ENCODE measurements at regions not wholly inside any gene's neighbourhood (a gene's known extent, or its start where the extent isn't known, plus 50 kb on each side); places are given as distances from the start of the nearest gene placed in this dataset. TPM values are rescaled to one million over a fixed set of nuclear protein-coding genes. Genes with fewer than 3 reads are reported as not detected.

DNA sequence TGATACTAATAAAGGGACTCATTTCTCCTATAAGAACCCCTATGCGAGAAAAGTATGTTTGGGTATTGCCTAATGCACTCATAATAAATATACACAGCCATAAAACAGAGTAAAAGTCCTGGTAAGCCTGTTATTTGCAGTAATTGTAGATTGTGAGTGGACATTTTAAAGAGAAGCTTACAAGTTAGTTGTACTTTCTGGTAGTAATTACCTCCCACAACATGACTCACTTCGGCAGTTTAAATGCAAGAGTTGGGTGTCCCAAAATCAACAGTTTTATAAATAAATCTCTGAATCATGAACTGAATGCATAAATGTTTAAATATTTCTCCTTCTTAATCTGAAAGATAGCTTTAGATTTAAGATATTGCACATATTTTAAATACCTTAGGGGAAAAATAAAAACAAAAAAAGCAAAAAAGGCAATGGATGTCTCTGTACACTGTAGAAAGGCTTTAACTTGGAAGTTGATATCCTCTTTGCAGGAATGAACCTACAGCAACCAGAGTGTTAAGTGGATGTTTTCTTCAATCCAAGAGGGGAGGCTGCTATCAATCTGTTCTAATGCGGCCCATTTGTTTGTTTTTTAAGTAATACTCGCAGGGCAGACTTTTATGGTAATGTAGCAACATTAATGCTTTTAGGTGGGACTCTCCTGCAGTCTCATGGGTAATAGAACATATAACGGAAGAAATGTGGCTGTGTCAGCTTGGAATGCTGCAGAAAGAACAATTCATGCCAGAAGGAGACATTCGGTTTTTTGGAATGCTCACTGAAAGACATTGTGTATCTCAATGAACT is 57.3 kb upstream of the ZEB1 start:
- Histone ChIP-seq H3K27me3 (no peaks in the 10 kb centered on the region), H3K27ac (no peak overlapping the region), H3K4me3 (no peak overlapping the region), H3K9me3 (no peaks in the 10 kb centered on the region), H3K4me1 (ENCODE audit: insufficient read depth) (peaks cover 9% of the 10 kb centered on the region), H3K36me3 (no peaks in the 10 kb centered on the region)
- 6 to 11% (median 8%) methylated on average over 6 of the region's 6 CpGs for WGBS, 3 donors
- intact Hi-C loops (cut with DNase I) = no loop called here
- DNase-seq = no peak
- TF ChIP-seq POLR2A (IDR thresholded peaks at IDR 0.05) (no peak), EP300 (IDR thresholded peaks at IDR 0.05) (no peak)
- TF ChIP-seq, protein P1, sequence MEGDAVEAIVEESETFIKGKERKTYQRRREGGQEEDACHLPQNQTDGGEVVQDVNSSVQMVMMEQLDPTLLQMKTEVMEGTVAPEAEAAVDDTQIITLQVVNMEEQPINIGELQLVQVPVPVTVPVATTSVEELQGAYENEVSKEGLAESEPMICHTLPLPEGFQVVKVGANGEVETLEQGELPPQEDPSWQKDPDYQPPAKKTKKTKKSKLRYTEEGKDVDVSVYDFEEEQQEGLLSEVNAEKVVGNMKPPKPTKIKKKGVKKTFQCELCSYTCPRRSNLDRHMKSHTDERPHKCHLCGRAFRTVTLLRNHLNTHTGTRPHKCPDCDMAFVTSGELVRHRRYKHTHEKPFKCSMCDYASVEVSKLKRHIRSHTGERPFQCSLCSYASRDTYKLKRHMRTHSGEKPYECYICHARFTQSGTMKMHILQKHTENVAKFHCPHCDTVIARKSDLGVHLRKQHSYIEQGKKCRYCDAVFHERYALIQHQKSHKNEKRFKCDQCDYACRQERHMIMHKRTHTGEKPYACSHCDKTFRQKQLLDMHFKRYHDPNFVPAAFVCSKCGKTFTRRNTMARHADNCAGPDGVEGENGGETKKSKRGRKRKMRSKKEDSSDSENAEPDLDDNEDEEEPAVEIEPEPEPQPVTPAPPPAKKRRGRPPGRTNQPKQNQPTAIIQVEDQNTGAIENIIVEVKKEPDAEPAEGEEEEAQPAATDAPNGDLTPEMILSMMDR (IDR thresholded peaks at IDR 0.05) = no peak

DNA sequence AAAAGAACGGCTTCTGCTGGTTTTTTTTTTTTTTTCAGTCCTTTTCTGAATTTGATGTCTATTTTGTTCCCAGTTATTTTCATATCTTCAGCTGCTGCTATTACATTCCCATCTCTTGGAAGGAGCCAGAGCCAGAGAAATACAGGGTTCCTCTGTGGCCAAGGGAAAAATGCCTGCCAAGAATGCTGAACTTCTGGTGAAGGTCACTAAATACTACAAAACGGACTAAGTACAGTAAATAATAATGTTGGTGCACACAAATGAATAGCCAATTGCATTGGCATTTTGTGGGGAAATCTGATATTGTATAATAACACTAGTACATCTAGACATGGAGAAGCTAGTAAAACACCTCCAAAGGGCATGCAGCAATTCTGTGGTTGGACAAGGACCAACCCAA is 56.3 kb upstream of the ZEB1 start:
- DNase-seq = peak in 3 of 5 donors; percentile 25 to 45 (median 36)
- Histone ChIP-seq H3K4me1 (ENCODE audit: insufficient read depth) (peaks cover 9% of the 10 kb centered on the region), H3K9me3 (no peaks in the 10 kb centered on the region), H3K27ac (no peak overlapping the region), H3K36me3 (no peaks in the 10 kb centered on the region), H3K27me3 (no peaks in the 10 kb centered on the region), H3K4me3 (no peak overlapping the region)
- intact Hi-C loops (cut with DNase I) = no loop called here
- no peak for TF ChIP-seq EP300 (IDR thresholded peaks at IDR 0.05)
- TF ChIP-seq, protein P1 (IDR thresholded peaks at IDR 0.05) = no peak
- no peak for TF ChIP-seq POLR2A (IDR thresholded peaks at IDR 0.05)
- 3 to 15% (median 9%) methylated on average over 2 of the region's 2 CpGs for WGBS, 3 donors

DNA sequence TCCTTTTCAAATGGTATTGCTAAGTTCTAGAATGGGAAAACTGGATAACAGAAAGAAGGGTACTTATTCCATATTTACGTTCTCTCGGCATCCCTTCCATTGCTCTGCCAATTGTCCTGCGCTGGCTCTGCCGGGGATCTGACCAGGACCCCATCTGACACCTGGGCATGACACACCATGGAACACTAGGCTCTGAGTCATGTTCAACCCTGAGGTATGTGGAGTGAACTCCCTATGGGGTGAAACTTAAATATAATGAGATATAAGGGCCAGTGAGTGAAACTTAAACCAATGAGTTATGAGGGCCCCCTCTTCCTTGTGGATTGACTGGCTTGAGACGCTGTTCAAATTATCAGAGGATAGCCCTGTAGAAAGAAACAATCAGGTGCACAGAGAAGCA is 55.1 kb upstream of the ZEB1 start:
- 97 to 98% (median 97%) methylated on average over 5 of the region's 5 CpGs for WGBS, 3 donors
- TF ChIP-seq, protein P1 (IDR thresholded peaks at IDR 0.05) = no peak
- TF ChIP-seq EP300 (IDR thresholded peaks at IDR 0.05) (no peak), POLR2A (IDR thresholded peaks at IDR 0.05) (no peak)
- no peak for DNase-seq
- no peaks in the 10 kb centered on the region for H3K9me3 ChIP-seq
- H3K27ac ChIP-seq = no peak overlapping the region
- H3K4me3 ChIP-seq = no peak overlapping the region
- no peaks in the 10 kb centered on the region for H3K36me3 ChIP-seq
- H3K27me3 ChIP-seq = no peaks in the 10 kb centered on the region
- H3K4me1 ChIP-seq (ENCODE audit: insufficient read depth) = peaks cover 14% of the 10 kb centered on the region
- intact Hi-C loops (cut with DNase I) = no loop called here

DNA sequence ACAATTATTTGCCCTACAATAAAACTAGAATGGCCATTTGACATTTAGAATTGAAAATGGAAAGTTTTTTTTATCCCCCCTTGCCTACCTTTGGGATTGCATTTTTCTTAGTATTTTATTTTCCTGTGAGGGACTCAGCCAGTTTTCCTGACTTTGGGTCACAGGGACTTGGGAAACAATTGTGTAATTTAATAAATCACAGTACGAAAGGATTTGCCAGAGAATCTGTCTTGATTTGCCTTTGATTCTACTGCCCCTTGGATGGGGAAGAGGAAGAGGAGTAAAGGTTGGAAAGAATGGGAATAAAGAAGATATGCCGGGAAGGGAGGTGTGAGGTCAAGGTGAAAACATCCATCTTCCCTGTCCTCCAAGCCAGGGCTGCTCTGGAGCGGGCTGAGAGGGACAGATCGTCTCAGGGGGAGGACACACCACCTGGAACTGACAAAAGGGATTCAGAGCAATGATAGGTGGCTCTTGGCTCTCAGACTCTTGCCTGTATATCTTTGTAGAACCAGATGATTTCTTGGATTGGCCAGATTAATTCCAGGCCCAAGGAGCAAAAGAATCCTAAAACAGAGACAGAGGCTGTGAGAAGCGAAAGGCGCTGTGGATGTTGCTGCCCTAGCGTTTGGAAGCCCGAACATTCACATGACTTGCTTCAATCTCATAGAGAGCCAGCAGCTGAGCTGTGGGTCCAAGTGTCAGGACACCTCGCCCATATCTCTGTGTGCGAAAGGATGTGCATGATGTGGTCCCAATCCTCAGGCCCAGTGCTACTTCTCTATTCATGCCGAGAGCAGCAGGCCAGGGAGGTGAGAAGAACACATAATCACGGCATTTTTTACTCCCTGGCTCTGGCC is 50.3 kb upstream of the ZEB1 start:
- intact Hi-C loops (cut with DNase I) = no loop called here
- TF ChIP-seq, protein P1 (IDR thresholded peaks at IDR 0.05) = no peak
- TF ChIP-seq POLR2A (IDR thresholded peaks at IDR 0.05) = no peak
- no peak for TF ChIP-seq EP300 (IDR thresholded peaks at IDR 0.05)
- Histone ChIP-seq H3K4me1 (ENCODE audit: insufficient read depth) (peaks cover 10% of the 10 kb centered on the region), H3K9me3 (no peaks in the 10 kb centered on the region), H3K4me3 (no peak overlapping the region), H3K36me3 (no peaks in the 10 kb centered on the region), H3K27ac (peak overlapping the region in 1 of 2 donors; percentile 1), H3K27me3 (no peaks in the 10 kb centered on the region)
- WGBS, 3 donors = 37 to 44% (median 43%) methylated on average over 12 of the region's 12 CpGs
- peak in 3 of 5 donors; percentile 21 to 25 (median 21) for DNase-seq

Small RNA genes lying in the stretch of these regions (small RNA-seq; reads per million reads assigned to genes)
- not detected for gene RNA5SP309

All from ovary (tissue), 7 donors.